ENCODE measurements at regions not wholly inside any gene's neighbourhood (a gene's known extent, or its start where the extent isn't known, plus 50 kb on each side); places are given as distances from the start of the nearest gene placed in this dataset.

- DNase-seq (ENCODE audit: extremely low read depth in 1 of 11, low read depth in 9 of 11, low spot score in 4 of 11): no peak
Measured at GRCh38 chr10:133035952-133036351, 51.8 kb upstream of the ADGRA1 start.

- DNase-seq (ENCODE audit: extremely low read depth in 1 of 11, low read depth in 9 of 11, low spot score in 4 of 11): no peak
Measured at GRCh38 chr10:133034762-133035161, 53.0 kb upstream of the ADGRA1 start.

DNA sequence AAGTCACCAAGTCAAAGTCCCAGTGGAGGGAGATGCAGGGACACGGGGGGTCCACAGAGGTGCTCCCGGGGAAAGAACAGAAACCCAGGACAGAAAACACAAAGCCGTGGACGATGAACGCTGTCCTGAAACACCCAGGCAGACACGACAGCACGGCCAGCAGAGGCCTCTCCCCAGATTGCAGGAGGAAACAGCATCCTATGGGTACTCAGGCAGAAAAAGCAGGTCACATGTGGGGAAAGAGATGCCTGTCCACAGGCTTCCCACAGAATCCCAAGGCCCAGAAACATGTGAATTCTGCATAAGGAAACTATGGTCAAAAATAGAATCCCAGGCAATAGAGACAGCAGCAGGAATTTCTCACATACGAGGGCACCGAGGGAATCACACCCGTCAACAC lies 53.6 kb upstream of the ADGRA1 start:
- DNase-seq (ENCODE audit: extremely low read depth in 1 of 11, low read depth in 9 of 11, low spot score in 4 of 11): no peak

- DNase-seq (ENCODE audit: extremely low read depth in 1 of 11, low read depth in 9 of 11, low spot score in 4 of 11): no peak
Measured at GRCh38 chr10:133033742-133034048, 54.0 kb upstream of the ADGRA1 start.

DNA sequence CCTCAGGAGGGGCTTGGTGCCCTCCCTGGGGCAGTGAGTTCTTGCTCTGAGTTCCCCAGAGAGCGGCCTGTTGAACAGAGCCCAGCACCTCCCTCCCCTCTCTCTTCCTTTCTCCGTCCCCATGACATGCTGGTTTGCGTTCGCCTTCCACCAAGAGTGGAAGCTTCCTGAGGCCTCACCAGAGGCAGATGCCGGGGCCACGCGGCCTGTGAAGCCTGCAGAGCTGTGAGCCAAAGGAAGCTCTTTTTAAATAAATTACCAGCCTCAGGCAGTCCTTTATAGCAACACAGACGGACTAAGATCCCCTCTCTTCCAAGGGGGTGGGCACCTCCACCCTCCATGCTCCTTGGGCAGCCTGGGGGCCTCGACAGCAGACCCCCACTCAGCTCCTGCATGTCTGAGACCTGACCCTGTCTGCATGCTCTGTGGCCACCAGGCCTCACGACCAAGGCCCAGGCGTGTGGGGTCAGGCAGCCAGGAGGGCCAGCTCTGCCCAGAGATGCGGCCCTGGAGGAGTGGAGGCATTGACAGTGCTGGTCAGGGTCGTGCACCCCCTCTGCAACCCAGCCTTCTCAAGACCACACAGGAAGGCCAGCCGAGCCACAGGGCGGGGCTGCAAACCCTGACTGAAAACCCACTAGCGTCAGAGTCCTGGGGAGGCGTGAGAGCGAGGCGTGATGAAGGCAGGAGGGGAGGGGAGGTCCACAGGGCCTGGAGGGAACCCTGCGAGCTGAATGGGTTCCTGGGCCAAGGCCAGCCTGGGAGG lies 54.6 kb upstream of the ADGRA1 start:
- DNase-seq (ENCODE audit: extremely low read depth in 1 of 11, low read depth in 9 of 11, low spot score in 4 of 11): no peak

DNA sequence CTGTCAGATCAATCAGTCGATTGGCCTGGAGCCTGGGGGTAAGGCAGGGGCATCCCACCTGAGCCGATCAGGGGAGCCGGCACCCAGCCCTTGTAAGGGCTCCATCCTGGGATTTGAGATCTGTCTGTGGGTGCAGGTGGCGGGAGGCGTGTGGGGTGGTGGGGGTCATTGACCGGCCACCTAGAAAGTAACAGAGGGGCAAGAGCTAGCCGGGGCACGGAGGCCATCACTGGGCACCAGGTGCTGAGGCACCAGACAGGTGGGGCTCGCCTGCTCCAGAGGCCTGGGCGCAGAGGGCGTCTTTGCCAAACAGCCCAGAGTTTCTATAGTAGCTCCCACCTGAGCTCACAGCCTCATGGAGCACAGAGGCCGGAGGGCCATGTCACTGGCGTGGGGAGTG lies 55.5 kb upstream of the ADGRA1 start:
- DNase-seq (ENCODE audit: extremely low read depth in 1 of 11, low read depth in 9 of 11, low spot score in 4 of 11): no peak

DNA sequence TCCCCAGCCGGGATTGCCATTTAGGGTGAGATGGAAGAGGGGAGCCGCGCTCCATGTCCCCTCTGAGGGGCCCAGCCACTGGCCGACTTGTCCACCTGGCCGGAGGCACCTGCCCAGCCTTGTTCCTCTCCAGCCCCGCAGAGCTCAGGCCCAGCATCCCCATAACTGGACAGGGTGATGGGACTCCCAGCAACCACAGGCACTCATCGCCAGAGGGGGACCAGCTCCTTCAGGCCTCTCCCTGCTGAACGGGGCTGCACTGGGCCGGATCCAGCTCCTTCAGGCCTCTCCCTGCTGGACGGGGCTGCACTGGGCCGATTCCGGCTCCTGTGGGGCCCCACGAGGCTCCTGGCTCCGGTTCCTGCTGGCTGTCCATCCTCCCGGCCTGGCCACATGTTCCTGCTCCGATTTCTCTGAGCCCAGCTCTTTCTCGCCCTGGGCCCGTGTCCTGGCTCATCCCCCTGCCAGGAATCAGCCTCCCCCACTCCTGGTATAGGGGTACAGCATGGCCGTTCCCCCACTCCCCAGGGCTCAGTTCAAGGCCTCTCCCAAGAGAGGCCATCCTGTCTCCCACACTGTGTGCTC lies 56.1 kb upstream of the ADGRA1 start:
- DNase-seq (ENCODE audit: extremely low read depth in 1 of 11, low read depth in 9 of 11, low spot score in 4 of 11): no peak

GRCh38 chr10:133030781-133031180 lies 56.9 kb upstream of the ADGRA1 start:
- no peak for DNase-seq (ENCODE audit: extremely low read depth in 1 of 11, low read depth in 9 of 11, low spot score in 4 of 11)

DNA sequence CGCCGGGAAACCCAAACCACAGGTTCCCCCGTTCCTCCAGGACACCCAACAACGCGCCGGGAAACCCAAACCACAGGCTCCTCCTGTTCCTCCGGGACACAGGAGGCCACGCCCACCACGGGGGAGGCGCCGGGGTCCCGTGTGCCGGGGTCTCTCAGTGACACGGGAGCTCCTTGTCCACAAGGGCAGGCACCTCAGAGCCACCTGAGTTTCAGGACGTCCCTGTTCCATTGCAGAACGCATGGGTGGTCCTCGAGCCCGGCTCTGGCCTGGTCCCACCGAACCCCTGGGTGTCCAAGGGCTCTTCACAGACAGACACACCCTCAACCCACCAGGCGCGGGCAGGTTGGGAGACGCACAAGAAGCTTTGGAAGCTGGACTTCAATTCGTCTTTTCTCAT lies 57.6 kb upstream of the ADGRA1 start:
- no peak for DNase-seq (ENCODE audit: extremely low read depth in 1 of 11, low read depth in 9 of 11, low spot score in 4 of 11)

GRCh38 chr10:133028956-133029355 lies 58.8 kb upstream of the ADGRA1 start:
- no peak for DNase-seq (ENCODE audit: extremely low read depth in 1 of 11, low read depth in 9 of 11, low spot score in 4 of 11)

DNA sequence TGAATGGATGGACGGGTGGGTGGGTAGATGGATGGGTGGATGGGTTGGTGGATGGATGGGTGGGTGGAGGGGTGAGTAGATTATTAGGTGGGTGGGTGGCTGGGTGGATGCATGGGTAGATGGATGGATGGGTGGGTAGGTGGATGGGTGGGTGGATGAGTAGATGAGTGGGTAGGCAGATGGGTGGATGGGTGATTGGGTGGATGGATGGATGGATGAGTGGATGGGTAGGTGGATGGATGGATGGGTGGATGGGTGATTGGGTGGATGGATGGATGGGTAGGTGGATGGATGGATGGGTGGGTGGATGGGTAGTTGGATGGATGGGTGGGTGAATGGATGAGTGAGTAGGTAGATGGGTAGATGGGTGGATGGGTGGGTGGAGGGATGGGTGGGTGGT lies 59.6 kb upstream of the ADGRA1 start:
- no peak for DNase-seq (ENCODE audit: extremely low read depth in 1 of 11, low read depth in 9 of 11, low spot score in 4 of 11)

- DNase-seq (ENCODE audit: extremely low read depth in 1 of 11, low read depth in 9 of 11, low spot score in 4 of 11): no peak
Measured at GRCh38 chr10:133027482-133027881, 60.2 kb upstream of the ADGRA1 start.

DNA sequence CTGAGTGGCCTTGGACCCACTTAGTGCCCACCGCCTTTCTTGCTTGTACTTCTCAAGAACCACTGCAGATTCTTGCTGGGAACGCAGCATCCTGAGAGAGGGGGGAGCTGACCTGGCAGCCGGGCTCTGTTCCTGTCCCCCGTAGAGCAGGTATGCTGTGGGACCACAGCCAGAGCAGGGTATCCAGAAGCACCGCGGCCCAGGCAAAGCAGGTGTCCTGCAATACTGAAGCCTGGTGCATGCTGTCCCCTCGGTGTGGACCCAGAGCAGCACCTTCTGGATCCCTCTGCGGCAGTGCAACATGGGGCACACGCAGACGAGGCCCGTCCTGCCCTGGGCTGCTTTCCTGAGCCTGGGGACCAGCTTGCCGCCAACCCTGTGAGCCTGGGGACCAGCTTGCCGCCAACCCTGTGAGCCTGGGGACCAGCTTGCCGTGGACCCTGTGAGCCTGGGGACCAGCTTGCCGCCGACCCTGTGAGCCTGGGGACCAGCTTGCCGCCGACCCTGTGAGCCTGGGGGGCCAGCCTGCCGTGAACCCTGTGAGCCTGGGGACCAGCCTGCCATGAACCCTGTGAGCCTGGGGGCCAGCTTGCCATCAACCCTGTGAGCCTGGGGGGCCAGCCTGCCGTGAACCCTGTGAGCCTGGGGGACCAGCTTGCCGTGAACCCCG lies 60.9 kb upstream of the ADGRA1 start:
- DNase-seq (ENCODE audit: extremely low read depth in 1 of 11, low read depth in 9 of 11, low spot score in 4 of 11): no peak

DNA sequence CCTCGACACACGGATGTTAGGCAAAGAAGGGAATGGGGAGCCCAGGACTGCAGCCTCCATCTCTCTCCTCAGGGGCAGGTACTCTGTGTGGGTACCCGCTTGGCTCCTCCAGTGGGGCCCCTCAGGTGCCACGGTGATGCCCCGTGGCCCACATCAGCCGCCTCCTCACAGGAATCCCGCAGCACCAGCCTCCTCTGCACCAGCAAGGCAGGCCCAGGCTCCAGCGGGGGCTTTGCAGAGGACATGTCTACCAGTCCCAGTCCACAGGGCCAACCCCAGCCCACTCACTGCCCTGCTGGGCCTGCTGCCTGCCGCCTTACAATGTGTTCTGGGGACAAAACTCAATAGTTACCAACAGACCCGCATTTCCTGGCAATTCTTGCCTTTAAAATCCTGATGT lies 61.6 kb upstream of the ADGRA1 start:
- no peak for DNase-seq (ENCODE audit: extremely low read depth in 1 of 11, low read depth in 9 of 11, low spot score in 4 of 11)

DNA sequence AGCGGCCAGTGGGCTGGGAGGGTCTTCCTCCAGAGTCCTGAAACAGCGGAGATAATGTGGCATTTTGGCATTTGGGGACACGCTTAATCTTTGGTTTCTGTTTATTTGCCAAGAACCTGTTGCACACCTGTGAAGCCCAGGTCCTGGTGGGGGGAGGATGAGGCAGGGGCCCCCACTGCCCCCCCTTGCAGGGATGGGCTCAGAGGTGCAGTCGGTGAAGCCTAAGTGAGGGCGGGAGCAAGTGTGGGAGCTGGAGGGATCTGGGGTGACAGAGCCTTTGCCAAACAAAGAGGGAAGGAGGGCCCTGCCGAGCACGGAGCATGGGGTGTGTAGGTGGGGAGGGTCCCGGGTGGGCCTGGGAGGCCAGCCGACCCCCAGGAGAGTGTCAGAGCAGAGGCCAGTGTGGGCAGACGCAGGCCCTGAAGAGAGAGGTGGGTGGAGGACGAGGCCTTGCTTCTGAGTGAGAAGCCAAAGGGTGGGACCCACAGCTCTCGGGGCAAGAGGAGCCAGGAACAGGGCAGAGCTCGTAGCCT lies 62.1 kb upstream of the ADGRA1 start:
- DNase-seq (ENCODE audit: extremely low read depth in 1 of 11, low read depth in 9 of 11, low spot score in 4 of 11): no peak

DNA sequence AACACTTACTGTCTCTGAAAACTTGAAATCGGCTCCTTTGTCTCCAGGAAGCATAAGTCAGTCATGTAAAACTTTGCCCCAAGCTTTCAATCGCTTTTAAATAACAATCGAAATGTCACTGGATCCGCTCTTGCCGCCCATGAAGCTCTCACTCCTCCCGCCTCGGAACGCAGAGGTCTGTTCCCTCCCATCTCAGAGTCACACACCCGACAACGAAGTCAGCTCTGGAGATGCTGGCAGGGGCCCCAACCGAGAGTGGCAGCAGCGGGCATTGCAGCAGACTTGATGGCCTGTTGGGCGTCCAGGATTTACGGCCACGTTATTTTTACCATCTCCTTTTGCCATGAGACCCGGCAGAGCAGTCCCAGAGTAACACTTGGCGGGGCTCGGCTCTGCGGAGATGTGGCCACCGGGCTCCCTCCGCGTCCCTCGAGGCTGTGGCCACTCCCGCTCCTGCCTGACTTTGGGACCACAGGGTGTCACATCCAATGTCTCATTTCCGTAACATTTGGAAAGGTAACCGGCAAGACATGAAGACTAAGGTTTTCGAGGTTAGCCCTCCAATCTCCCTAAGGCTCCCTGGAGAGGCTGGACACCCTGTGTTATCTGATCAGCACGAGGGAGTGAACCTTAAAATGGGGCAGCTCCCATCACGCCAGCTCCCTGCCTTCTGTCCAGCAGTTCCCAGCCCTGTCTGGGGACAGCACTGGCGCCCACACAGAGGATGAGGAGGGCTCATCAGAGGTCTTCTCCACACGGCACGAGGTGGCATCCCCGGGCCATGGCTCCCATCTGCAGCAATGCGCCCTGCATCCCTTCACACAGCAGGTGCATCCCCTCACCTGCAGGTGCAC lies 62.8 kb upstream of the ADGRA1 start:
- no peak for DNase-seq (ENCODE audit: extremely low read depth in 1 of 11, low read depth in 9 of 11, low spot score in 4 of 11)

GRCh38 chr10:133023216-133023843 lies 64.4 kb upstream of the ADGRA1 start:
- no peak for DNase-seq (ENCODE audit: extremely low read depth in 1 of 11, low read depth in 9 of 11, low spot score in 4 of 11)

DNA sequence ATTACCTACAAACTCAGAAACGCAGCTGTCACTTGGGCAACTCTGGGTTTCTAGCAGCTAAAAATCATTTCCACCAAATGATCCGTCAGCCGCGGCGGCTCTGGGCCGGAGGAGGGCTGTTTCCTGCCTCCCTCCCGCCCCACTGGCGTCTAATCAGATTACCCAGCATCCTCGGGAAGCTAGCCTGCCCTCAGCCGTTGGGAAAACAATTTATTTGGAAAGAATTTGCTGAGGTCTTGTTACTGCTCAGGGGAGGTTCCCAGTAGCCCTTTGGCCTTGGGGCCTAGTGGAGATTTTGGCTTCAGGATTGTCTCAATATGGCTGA lies 65.0 kb upstream of the ADGRA1 start:
- peak in 4 of 11 donors; percentile 57 to 66 (median 63) for DNase-seq (ENCODE audit: extremely low read depth in 1 of 11, low read depth in 9 of 11, low spot score in 4 of 11)
